Activated B cell treated with CpG ODN at 0.5 μM for 24 hours (primary cell): ENCODE measurements at regions not wholly inside any gene's neighbourhood (a gene's known extent, or its start where the extent isn't known, plus 50 kb on each side); places are given as distances from the start of the nearest gene placed in this dataset.

Source experiments
- ATAC-seq: fragments of 200-7000 bp; cut with Tn5 transposase; one replicate; pipeline ENCODE4 v1.10.0; 2021; ENCODE audit warnings: low read depth, mild to moderate bottlenecking, moderate library complexity
- CTCF ChIA-PET: fragments of 350-600 bp; sonication (Branson Sonifier 250); formaldehyde crosslinking; loops from one replicate; lab custom pipeline; 2021; ENCODE audit warnings: antibody characterized with exemption; lab: Charles Lee
- POLR2A ChIA-PET: fragments of 350-600 bp; sonication (Branson Sonifier 250); formaldehyde crosslinking; loops from one replicate; lab custom pipeline; 2021; ENCODE audit warnings: antibody characterized with exemption; lab: Charles Lee
- DNase-seq: peaks from one replicate; pipeline ENCODE4 v3.0.0; 2022
- H3K27ac Mint-ChIP-seq: one replicate; pipeline ENCODE4 v1.8.0; 2020; ENCODE audit warnings: mixed read lengths
- H3K27me3 Mint-ChIP-seq: one replicate; pipeline ENCODE4 v1.8.0; 2021; ENCODE audit warnings: mixed read lengths
- H3K36me3 Mint-ChIP-seq: one replicate; pipeline ENCODE4 v1.8.0; 2021; ENCODE audit warnings: low read depth, mixed read lengths
- H3K4me1 Mint-ChIP-seq: one replicate; pipeline ENCODE4 v1.8.0; 2021; ENCODE audit warnings: mixed read lengths
- H3K4me3 Mint-ChIP-seq: one replicate; pipeline ENCODE4 v1.8.0; 2020; ENCODE audit warnings: mild to moderate bottlenecking, mixed read lengths
- H3K9me3 Mint-ChIP-seq: one replicate; pipeline ENCODE4 v1.8.0; 2020; ENCODE audit warnings: mixed read lengths
- CTCF ChIP-seq: fragments of 200-600 bp; IDR thresholded peaks from one replicate; pipeline ENCODE4 v1.8.0; 2022; ENCODE audit warnings: antibody characterized with exemption, mild to moderate bottlenecking
- intact Hi-C: fragments of 100-400 bp; cut with micrococcal nuclease; formaldehyde crosslinking; loops from one replicate; pipeline ENCODE4 v1.15.1; 2024

GRCh38 chr21:39040494-39041110 is 142.6 kb downstream of the PSMG1 start:
- no peak for ATAC-seq

GRCh38 chr21:39037807-39038405 is 145.3 kb downstream of the PSMG1 start:
- H3K4me3 Mint-ChIP-seq = no peak overlapping the region
- TF ChIP-seq CTCF = no peak
- DNase-seq (no peak), ATAC-seq (no peak)
- intact Hi-C loops = no loop called here
- ChIA-PET POLR2A (no interaction called here), CTCF (no interaction called here)
- H3K36me3 Mint-ChIP-seq = no peaks in the 10 kb centered on the region
- H3K27ac Mint-ChIP-seq = no peak overlapping the region
- H3K4me1 Mint-ChIP-seq = peaks cover 2% of the 10 kb centered on the region
- H3K9me3 Mint-ChIP-seq = no peaks in the 10 kb centered on the region
- peaks cover 7% of the 10 kb centered on the region for H3K27me3 Mint-ChIP-seq

More at GRCh38 chr21:39040494-39041110, 142.6 kb downstream of the PSMG1 start:
- Mint-ChIP-seq H3K4me3 (no peak overlapping the region), H3K27me3 (peaks cover 4% of the 10 kb centered on the region), H3K4me1 (peaks cover 2% of the 10 kb centered on the region), H3K9me3 (no peaks in the 10 kb centered on the region), H3K27ac (no peak overlapping the region), H3K36me3 (no peaks in the 10 kb centered on the region)
- POLR2A ChIA-PET = no interaction called here
- CTCF ChIA-PET = no interaction called here
- no peak for TF ChIP-seq CTCF
- no peak for DNase-seq
- intact Hi-C loops = no loop called here

GRCh38 chr21:39036581-39036980 is 146.7 kb downstream of the PSMG1 start:
- intact Hi-C loops = no loop called here
- CTCF ChIA-PET = no interaction called here

GRCh38 chr21:39034590-39035536 is 148.4 kb downstream of the PSMG1 start:
- TF ChIP-seq CTCF = no peak
- DNase-seq = no peak
- ATAC-seq = no peak
- no peak overlapping the region for H3K27ac Mint-ChIP-seq
- no peak overlapping the region for H3K4me3 Mint-ChIP-seq
- intact Hi-C loops = no loop called here
- H3K4me1 Mint-ChIP-seq = no peaks in the 10 kb centered on the region
- POLR2A ChIA-PET = no interaction called here
- H3K9me3 Mint-ChIP-seq = no peaks in the 10 kb centered on the region
- CTCF ChIA-PET = no interaction called here
- no peaks in the 10 kb centered on the region for H3K36me3 Mint-ChIP-seq
- H3K27me3 Mint-ChIP-seq = peaks cover 12% of the 10 kb centered on the region

More at GRCh38 chr21:39036581-39036980, 146.7 kb downstream of the PSMG1 start:
- no peaks in the 10 kb centered on the region for H3K9me3 Mint-ChIP-seq
- POLR2A ChIA-PET = no interaction called here
- no peak overlapping the region for H3K27ac Mint-ChIP-seq
- no peak overlapping the region for H3K4me3 Mint-ChIP-seq
- TF ChIP-seq CTCF = no peak
- no peaks in the 10 kb centered on the region for H3K36me3 Mint-ChIP-seq
- peaks cover 2% of the 10 kb centered on the region for H3K4me1 Mint-ChIP-seq
- ATAC-seq (no peak), DNase-seq (no peak)
- peaks cover 9% of the 10 kb centered on the region for H3K27me3 Mint-ChIP-seq
